Lung (tissue), 11 donors: ENCODE measurements at regions not wholly inside any gene's neighbourhood (a gene's known extent, or its start where the extent isn't known, plus 50 kb on each side); places are given as distances from the start of the nearest gene placed in this dataset.
A peak's percentile ranks its signal among the peaks of the same experiment; 100 is the strongest.

ENCODE experiments used
- ATAC-seq: fragments of 200-7000 bp; cut with Tn5 transposase; one replicate; pipeline ENCODE4 v1.9.1; 2020; ENCODE audit warnings: moderate number of reproducible peaks; ENCODE audit not compliant: insufficient read depth, low FRiP score
- DNase-seq, 3 donors: peaks; one replicate each; pipeline ENCODE4 v3.0.0-alpha.2; 2013 to 2017
- H3K27ac ChIP-seq, 2 donors: one replicate each; pipeline ENCODE4 v1.5.1; 2013; ENCODE audit warnings: mild to moderate bottlenecking in 2 of 2, moderate library complexity in 2 of 2, control low read depth in 1 of 2, inconsistent platforms in 1 of 2, low read depth in 1 of 2, low read length in 1 of 2
- H3K27me3 ChIP-seq, 3 donors: one replicate each; pipeline ENCODE4 v1.5.1; 2013; ENCODE audit warnings: low read length in 2 of 3; ENCODE audit not compliant: control insufficient read depth in 3 of 3, insufficient read depth in 3 of 3
- H3K36me3 ChIP-seq, 4 donors: one replicate each; pipeline ENCODE4 v1.5.1; 2013; ENCODE audit warnings: low read length in 4 of 4, mild to moderate bottlenecking in 1 of 4, moderate library complexity in 1 of 4; ENCODE audit not compliant: control insufficient read depth in 4 of 4, insufficient read depth in 4 of 4
- H3K4me1 ChIP-seq, 5 donors: one replicate each; pipeline ENCODE4 v1.5.1; 2013; ENCODE audit warnings: low read length in 5 of 5, mild to moderate bottlenecking in 2 of 5, moderate library complexity in 1 of 5; ENCODE audit not compliant: control insufficient read depth in 5 of 5, insufficient read depth in 5 of 5
- H3K4me3 ChIP-seq: one replicate; pipeline ENCODE4 v1.5.1; 2013; ENCODE audit warnings: mild to moderate bottlenecking, control low read depth, moderate library complexity
- H3K9ac ChIP-seq, 2 donors: one replicate each; pipeline ENCODE4 v1.5.1; 2013; ENCODE audit warnings: low read length in 2 of 2, control low read depth in 1 of 2; ENCODE audit not compliant: insufficient read depth in 1 of 2
- H3K9me3 ChIP-seq, 4 donors: one replicate each; pipeline ENCODE4 v1.5.1; 2013; ENCODE audit warnings: low read length in 3 of 4, mild to moderate bottlenecking in 1 of 4, moderate library complexity in 1 of 4; ENCODE audit not compliant: control insufficient read depth in 4 of 4, insufficient read depth in 3 of 4
- CTCF ChIP-seq: IDR thresholded peaks from 2 replicates; pipeline ENCODE4 v1.5.1; 2012; ENCODE audit warnings: mild to moderate bottlenecking; ENCODE audit errors: control extremely low read depth, extremely low read depth
- WGBS, 2 donors: extraction: QIAGEN DNeasy Blood & Tissue Kit; methylation state at CpG; one replicate each; pipeline ENCODE4 v1.1.7; 2013; 5-methylcytosine and 5-hydroxymethylcytosine counted together
- donor health status: control.
- donor health status: control.
- donor health status: Bipolar disorder and iron deficiency.
- donor health status: healthy.
- donor health status: DM: yes; HTN: yes; CAD: no.

- no peak for TF ChIP-seq CTCF
- no peak overlapping the region for H3K4me3 ChIP-seq
- 67 to 71% methylated on average over 3 of the region's 3 CpGs for WGBS, 2 donors
- no peaks in the 10 kb centered on the region for H3K27me3 ChIP-seq
- no peak overlapping the region for H3K27ac ChIP-seq
- no peaks in the 10 kb centered on the region for H3K36me3 ChIP-seq
- peaks cover 0 to 4% (median 2%) of the 10 kb centered on the region in 5 donors for H3K4me1 ChIP-seq
- H3K9me3 ChIP-seq: no peaks in the 10 kb centered on the region
- no peak overlapping the region for H3K9ac ChIP-seq
- no peak for DNase-seq
- no peak for ATAC-seq
These were observed 266.1 kb upstream of the MAP3K1 start for GRCh38 chr5:56549096-56549886.

- Histone ChIP-seq H3K4me1 (peaks cover 0 to 4% (median 2%) of the 10 kb centered on the region in 5 donors), H3K9ac (no peak overlapping the region), H3K36me3 (no peaks in the 10 kb centered on the region), H3K9me3 (no peaks in the 10 kb centered on the region), H3K4me3 (no peak overlapping the region), H3K27me3 (no peaks in the 10 kb centered on the region), H3K27ac (peak overlapping the region in 1 of 2 donors; percentile 18)
- DNase-seq (no peak), ATAC-seq (no peak)
- TF ChIP-seq CTCF: no peak
- 59 to 81% methylated on average over 7 of the region's 7 CpGs for WGBS, 2 donors
These were observed 270.3 kb upstream of the MAP3K1 start for GRCh38 chr5:56545016-56545415.

GRCh38 chr5:56543441-56544388 lies 271.6 kb upstream of the MAP3K1 start:
- 92 to 93% methylated on average over 6 of the region's 6 CpGs for WGBS, 2 donors
- H3K36me3 ChIP-seq: no peaks in the 10 kb centered on the region
- no peak overlapping the region for H3K9ac ChIP-seq
- no peak for TF ChIP-seq CTCF
- no peaks in the 10 kb centered on the region for H3K27me3 ChIP-seq
- H3K27ac ChIP-seq: no peak overlapping the region
- no peak overlapping the region for H3K4me3 ChIP-seq
- no peaks in the 10 kb centered on the region for H3K9me3 ChIP-seq
- DNase-seq (no peak), ATAC-seq (no peak)
- H3K4me1 ChIP-seq: peaks cover 0 to 2% (median 0%) of the 10 kb centered on the region in 5 donors
